OCI-LY3 (cell line): ENCODE measurements at regions not wholly inside any gene's neighbourhood (a gene's known extent, or its start where the extent isn't known, plus 50 kb on each side); places are given as distances from the start of the nearest gene placed in this dataset.

Source experiments
- H2AFZ ChIP-seq: fragments of 200-600, 300-600 bp; shearing (Covaris generic); 2 replicates; pipeline ENCODE4 v1.6.0; 2014; ENCODE audit warnings: antibody characterized with exemption, low read depth, low read length
- H3K27ac ChIP-seq: fragments of 200-600, 300-600 bp; sonication (generic); 2 replicates; pipeline ENCODE4 v1.5.1; 2014; ENCODE audit warnings: mild to moderate bottlenecking, low read length, moderate library complexity, mixed read lengths
- H3K27me3 ChIP-seq: fragments of 200-600, 300-600 bp; sonication (generic); 2 replicates; pipeline ENCODE4 v1.6.1; 2014; ENCODE audit warnings: low read depth, low read length, mixed read lengths
- H3K36me3 ChIP-seq: fragments of 200-600, 300-600 bp; sonication (generic); replicated peaks from 2 replicates; pipeline ENCODE3; 2014; ENCODE audit warnings: low read depth, low read length, mixed read lengths
- H3K4me1 ChIP-seq: fragments of 300-600, 200-600 bp; sonication (generic); 2 replicates; pipeline ENCODE4 v1.6.1; 2014; ENCODE audit warnings: low read length, mixed read lengths
- H3K4me2 ChIP-seq: fragments of 200-600, 300-600 bp; sonication (generic); 2 replicates; pipeline ENCODE4 v1.6.1; 2014; ENCODE audit warnings: low read length, mixed read lengths
- H3K4me3 ChIP-seq: fragments of 300-600, 200-600 bp; sonication (generic); 2 replicates; pipeline ENCODE4 v1.5.1; 2014; ENCODE audit warnings: antibody characterized with exemption, mild to moderate bottlenecking, low read length, moderate library complexity
- H3K79me2 ChIP-seq: fragments of 300-600, 200-600 bp; shearing (Covaris generic); 2 replicates; pipeline ENCODE4 v1.6.1; 2014; ENCODE audit warnings: mild to moderate bottlenecking, low read length, mixed read lengths
- H3K9ac ChIP-seq: fragments of 300-600, 200-600 bp; shearing (Covaris generic); 2 replicates; pipeline ENCODE4 v1.6.0; 2014; ENCODE audit warnings: mild to moderate bottlenecking, low read length, moderate library complexity
- H3K9me3 ChIP-seq: fragments of 200-600, 300-600 bp; shearing (Covaris generic); 2 replicates; pipeline ENCODE4 v1.6.1; 2014; ENCODE audit warnings: low read length, mixed read lengths; ENCODE audit not compliant: insufficient read depth
- H4K20me1 ChIP-seq: fragments of 200-600, 300-600 bp; sonication (generic); 2 replicates; pipeline ENCODE4 v1.6.1; 2016; ENCODE audit warnings: low read length, mixed read lengths; ENCODE audit not compliant: insufficient read depth
- CTCF ChIP-seq: fragments of 200-600, 300-600 bp; sonication (generic); IDR thresholded peaks from 2 replicates; pipeline ENCODE4 v1.5.1; 2014; ENCODE audit warnings: antibody characterized with exemption, low read length, low read depth
- EZH2phosphoT487 ChIP-seq: fragments of 200-600 bp; shearing (Covaris generic); IDR thresholded peaks from 2 replicates; pipeline ENCODE4 v1.6.1; 2018; ENCODE audit warnings: antibody characterized with exemption, mixed run types, low read depth

GRCh38 chr6:147103694-147104093, 100.5 kb upstream of the STXBP5 start:
- no peaks in the 10 kb centered on the region for H3K9me3 ChIP-seq
- no peak overlapping the region for H2AFZ ChIP-seq
- H3K4me1 ChIP-seq: no peaks in the 10 kb centered on the region
- H3K27ac ChIP-seq: no peak overlapping the region
- no peaks in the 10 kb centered on the region for H3K27me3 ChIP-seq
- no peak overlapping the region for H3K9ac ChIP-seq
- H3K4me2 ChIP-seq: no peak overlapping the region
- H4K20me1 ChIP-seq: no peaks in the 10 kb centered on the region
- H3K79me2 ChIP-seq: no peaks in the 10 kb centered on the region
- TF ChIP-seq EZH2phosphoT487 (no peak), CTCF (no peak)
- H3K36me3 ChIP-seq: no peaks in the 10 kb centered on the region
- no peak overlapping the region for H3K4me3 ChIP-seq

GRCh38 chr6:147105786-147106185, 98.4 kb upstream of the STXBP5 start:
- no peaks in the 10 kb centered on the region for H3K27me3 ChIP-seq
- no peak for TF ChIP-seq CTCF
- no peak for TF ChIP-seq EZH2phosphoT487

GRCh38 chr6:147106759-147107401, 97.3 kb upstream of the STXBP5 start:
- Histone ChIP-seq H3K4me2 (no peak overlapping the region), H3K27me3 (no peaks in the 10 kb centered on the region), H3K4me3 (no peak overlapping the region), H4K20me1 (no peaks in the 10 kb centered on the region), H3K9ac (no peak overlapping the region), H2AFZ (no peak overlapping the region), H3K27ac (no peak overlapping the region), H3K4me1 (no peaks in the 10 kb centered on the region), H3K9me3 (no peaks in the 10 kb centered on the region), H3K36me3 (no peaks in the 10 kb centered on the region), H3K79me2 (no peaks in the 10 kb centered on the region)
- TF ChIP-seq EZH2phosphoT487 (no peak), CTCF (no peak)

More at GRCh38 chr6:147105786-147106185, 98.4 kb upstream of the STXBP5 start:
- Histone ChIP-seq H3K4me1 (no peaks in the 10 kb centered on the region), H3K4me3 (no peak overlapping the region), H3K4me2 (no peak overlapping the region), H3K9ac (no peak overlapping the region), H3K36me3 (no peaks in the 10 kb centered on the region), H3K79me2 (no peaks in the 10 kb centered on the region), H3K27ac (no peak overlapping the region), H4K20me1 (no peaks in the 10 kb centered on the region), H3K9me3 (no peaks in the 10 kb centered on the region), H2AFZ (no peak overlapping the region)

GRCh38 chr6:147108259-147108910, 95.8 kb upstream of the STXBP5 start:
- Histone ChIP-seq H2AFZ (no peak overlapping the region), H3K9ac (no peak overlapping the region), H3K4me2 (no peak overlapping the region), H3K27me3 (no peaks in the 10 kb centered on the region), H4K20me1 (no peaks in the 10 kb centered on the region), H3K4me3 (no peak overlapping the region), H3K4me1 (no peaks in the 10 kb centered on the region), H3K27ac (no peak overlapping the region), H3K36me3 (no peaks in the 10 kb centered on the region), H3K79me2 (no peaks in the 10 kb centered on the region), H3K9me3 (no peaks in the 10 kb centered on the region)
- TF ChIP-seq CTCF (no peak), EZH2phosphoT487 (no peak)
